ENCODE measurements at regions not wholly inside any gene's neighbourhood (a gene's known extent, or its start where the extent isn't known, plus 50 kb on each side); places are given as distances from the start of the nearest gene placed in this dataset.

GRCh38 chr6:14946753-14947152 lies 299.1 kb upstream of the JARID2 start:
- Mint-ChIP-seq H3K4me1 (peaks cover 2% of the 10 kb centered on the region), H3K27ac (no peak overlapping the region), H3K27me3 (peaks cover 15% of the 10 kb centered on the region), H3K36me3 (ENCODE audit: low read depth) (no peaks in the 10 kb centered on the region), H3K4me3 (no peak overlapping the region)
- ATAC-seq (no peak), DNase-seq (no peak)
- no peaks in the 10 kb centered on the region for H3K9me3 ChIP-seq (ENCODE audit: control insufficient read depth, low read length, poor library complexity, severe bottlenecking)

GRCh38 chr6:14948586-14949245 lies 297.2 kb upstream of the JARID2 start:
- Mint-ChIP-seq H3K36me3 (ENCODE audit: low read depth) (no peaks in the 10 kb centered on the region), H3K4me1 (peaks cover 2% of the 10 kb centered on the region), H3K27me3 (peaks cover 7% of the 10 kb centered on the region), H3K27ac (no peak overlapping the region), H3K4me3 (no peak overlapping the region)
- ATAC-seq (no peak), DNase-seq (no peak)
- no peaks in the 10 kb centered on the region for H3K9me3 ChIP-seq (ENCODE audit: control insufficient read depth, low read length, poor library complexity, severe bottlenecking)

- H3K9me3 ChIP-seq (ENCODE audit: control insufficient read depth, low read length, poor library complexity, severe bottlenecking): no peaks in the 10 kb centered on the region
- no peaks in the 10 kb centered on the region for H3K27me3 Mint-ChIP-seq
- DNase-seq: no peak
- no peak for ATAC-seq
- H3K4me3 Mint-ChIP-seq: no peak overlapping the region
- H3K4me1 Mint-ChIP-seq: peaks cover 2% of the 10 kb centered on the region
- no peak overlapping the region for H3K27ac Mint-ChIP-seq
- no peaks in the 10 kb centered on the region for H3K36me3 Mint-ChIP-seq (ENCODE audit: low read depth)
Observed at GRCh38 chr6:14950103-14950969, 295.5 kb upstream of the JARID2 start.

GRCh38 chr6:14950970-14951276 lies 294.9 kb upstream of the JARID2 start:
- DNase-seq (no peak), ATAC-seq (no peak)
- Mint-ChIP-seq H3K36me3 (ENCODE audit: low read depth) (no peaks in the 10 kb centered on the region), H3K4me3 (no peak overlapping the region), H3K27ac (no peak overlapping the region), H3K4me1 (peaks cover 2% of the 10 kb centered on the region), H3K27me3 (no peaks in the 10 kb centered on the region)
- H3K9me3 ChIP-seq (ENCODE audit: control insufficient read depth, low read length, poor library complexity, severe bottlenecking): no peaks in the 10 kb centered on the region

GRCh38 chr6:14951704-14952103 lies 294.2 kb upstream of the JARID2 start:
- H3K36me3 Mint-ChIP-seq (ENCODE audit: low read depth): no peaks in the 10 kb centered on the region
- peaks cover 2% of the 10 kb centered on the region for H3K4me1 Mint-ChIP-seq
- no peaks in the 10 kb centered on the region for H3K9me3 ChIP-seq (ENCODE audit: control insufficient read depth, low read length, poor library complexity, severe bottlenecking)
- no peak overlapping the region for H3K4me3 Mint-ChIP-seq
- DNase-seq (no peak), ATAC-seq (no peak)
- H3K27me3 Mint-ChIP-seq: no peaks in the 10 kb centered on the region
- H3K27ac Mint-ChIP-seq: no peak overlapping the region

- H3K4me3 Mint-ChIP-seq: no peak overlapping the region
- no peaks in the 10 kb centered on the region for H3K4me1 Mint-ChIP-seq
- H3K27ac Mint-ChIP-seq: no peak overlapping the region
- ATAC-seq: no peak
- no peak for DNase-seq
- H3K36me3 Mint-ChIP-seq (ENCODE audit: low read depth): no peaks in the 10 kb centered on the region
- H3K27me3 Mint-ChIP-seq: no peaks in the 10 kb centered on the region
- H3K9me3 ChIP-seq (ENCODE audit: control insufficient read depth, low read length, poor library complexity, severe bottlenecking): no peaks in the 10 kb centered on the region
Observed at GRCh38 chr6:14953836-14954235, 292.0 kb upstream of the JARID2 start.

- no peaks in the 10 kb centered on the region for H3K9me3 ChIP-seq (ENCODE audit: control insufficient read depth, low read length, poor library complexity, severe bottlenecking)
- Mint-ChIP-seq H3K27ac (no peak overlapping the region), H3K4me1 (no peaks in the 10 kb centered on the region), H3K36me3 (ENCODE audit: low read depth) (no peaks in the 10 kb centered on the region), H3K4me3 (no peak overlapping the region), H3K27me3 (no peaks in the 10 kb centered on the region)
- DNase-seq (no peak), ATAC-seq (no peak)
Observed at GRCh38 chr6:14957355-14958059, 288.4 kb upstream of the JARID2 start.

DNA sequence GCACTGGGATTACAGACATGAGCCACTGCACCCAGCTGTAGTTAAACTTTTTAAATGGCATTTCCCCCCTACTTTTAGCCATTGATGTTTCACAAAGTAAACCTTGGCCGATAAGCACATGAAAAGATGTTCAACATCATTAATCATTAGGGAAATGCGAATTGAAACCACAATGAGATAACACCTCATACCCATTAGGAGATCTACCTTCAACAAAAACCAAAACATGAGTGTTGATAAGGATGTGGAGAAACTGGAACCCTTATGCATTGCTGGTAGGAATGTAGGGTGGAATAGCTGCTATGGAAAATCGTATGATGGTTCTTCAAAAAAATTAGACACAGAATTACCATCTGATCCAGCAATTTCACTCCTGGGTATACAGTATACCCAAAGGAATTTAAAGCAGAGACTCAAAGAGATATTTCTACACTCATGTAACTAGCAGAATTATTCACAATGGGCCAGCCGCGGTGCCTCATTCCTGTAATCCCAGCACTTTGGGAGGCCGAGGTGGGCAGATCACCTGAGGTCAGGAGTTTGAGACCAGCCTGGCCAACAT lies 286.5 kb upstream of the JARID2 start:
- ATAC-seq (no peak), DNase-seq (no peak)
- Mint-ChIP-seq H3K4me1 (no peaks in the 10 kb centered on the region), H3K4me3 (no peak overlapping the region), H3K27ac (no peak overlapping the region), H3K27me3 (no peaks in the 10 kb centered on the region), H3K36me3 (ENCODE audit: low read depth) (no peaks in the 10 kb centered on the region)
- no peaks in the 10 kb centered on the region for H3K9me3 ChIP-seq (ENCODE audit: control insufficient read depth, low read length, poor library complexity, severe bottlenecking)

- Mint-ChIP-seq H3K4me3 (no peak overlapping the region), H3K27ac (no peak overlapping the region), H3K27me3 (no peaks in the 10 kb centered on the region), H3K36me3 (ENCODE audit: low read depth) (no peaks in the 10 kb centered on the region), H3K4me1 (no peaks in the 10 kb centered on the region)
- H3K9me3 ChIP-seq (ENCODE audit: control insufficient read depth, low read length, poor library complexity, severe bottlenecking): no peaks in the 10 kb centered on the region
- no peak for DNase-seq
- no peak for ATAC-seq
Observed at GRCh38 chr6:14964556-14965270, 281.2 kb upstream of the JARID2 start.

DNA sequence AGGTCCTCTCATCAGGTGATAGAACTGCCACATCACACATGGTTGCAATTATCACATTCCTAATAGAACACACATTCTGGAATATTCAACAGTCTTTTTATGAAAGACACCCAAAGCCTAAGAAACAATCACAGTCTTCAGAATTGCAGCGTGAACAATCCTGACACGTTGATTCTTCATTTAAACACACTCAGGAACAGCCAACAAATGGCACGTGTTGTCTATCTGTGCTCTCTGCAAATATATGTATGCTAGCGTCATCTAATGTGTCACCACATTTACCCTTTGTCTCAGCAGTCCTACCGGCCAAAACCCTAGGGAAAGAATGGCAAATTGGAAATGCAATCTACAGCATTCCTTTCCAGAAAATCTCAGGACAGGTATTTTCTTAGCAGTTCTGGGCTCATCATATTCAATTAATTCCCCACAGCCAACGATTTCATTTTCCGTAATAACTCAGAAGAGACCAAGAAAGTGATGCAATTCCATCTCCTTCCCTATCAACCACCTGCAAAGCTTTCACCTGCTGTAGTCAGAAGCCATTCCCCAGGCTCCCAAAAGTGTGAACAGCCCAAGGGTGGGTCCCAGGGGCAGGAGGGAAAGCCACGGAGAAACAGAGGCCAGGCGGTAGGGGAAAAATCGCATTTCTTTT lies 280.3 kb upstream of the JARID2 start:
- no peaks in the 10 kb centered on the region for H3K9me3 ChIP-seq (ENCODE audit: control insufficient read depth, low read length, poor library complexity, severe bottlenecking)
- Mint-ChIP-seq H3K4me1 (no peaks in the 10 kb centered on the region), H3K36me3 (ENCODE audit: low read depth) (no peaks in the 10 kb centered on the region), H3K27ac (no peak overlapping the region), H3K27me3 (no peaks in the 10 kb centered on the region), H3K4me3 (no peak overlapping the region)
- DNase-seq: no peak
- no peak for ATAC-seq

GRCh38 chr6:14966096-14966905 lies 279.6 kb upstream of the JARID2 start:
- no peaks in the 10 kb centered on the region for H3K9me3 ChIP-seq (ENCODE audit: control insufficient read depth, low read length, poor library complexity, severe bottlenecking)
- no peak overlapping the region for H3K27ac Mint-ChIP-seq
- no peaks in the 10 kb centered on the region for H3K4me1 Mint-ChIP-seq
- H3K4me3 Mint-ChIP-seq: no peak overlapping the region
- DNase-seq: no peak
- no peaks in the 10 kb centered on the region for H3K36me3 Mint-ChIP-seq (ENCODE audit: low read depth)
- H3K27me3 Mint-ChIP-seq: no peaks in the 10 kb centered on the region
- no peak for ATAC-seq
